SU-DHL-6 (cell line): ENCODE measurements at regions not wholly inside any gene's neighbourhood (a gene's known extent, or its start where the extent isn't known, plus 50 kb on each side); places are given as distances from the start of the nearest gene placed in this dataset.
"Not testable (repeated sequence)": the region's sequence is repeated elsewhere in the genome, so short reads cannot be mapped to it uniquely, and the experiment has no call there.

ENCODE experiments used
- H2AFZ ChIP-seq: fragments of 200-600 bp; sonication (generic); 2 replicates; pipeline ENCODE4 v1.6.1; 2014; ENCODE audit warnings: low read depth, mild to moderate bottlenecking, moderate library complexity, mixed read lengths, antibody characterized with exemption, low read length; ENCODE audit not compliant: severe bottlenecking
- H3F3A ChIP-seq: fragments of 200-600 bp; shearing (Covaris generic); 2 replicates; pipeline ENCODE4 v1.6.0; 2016; ENCODE audit warnings: antibody characterized with exemption, mild to moderate bottlenecking; ENCODE audit not compliant: insufficient read depth
- H3K27ac ChIP-seq: fragments of 200-600 bp; sonication (generic); 2 replicates; pipeline ENCODE4 v1.5.1; 2016; ENCODE audit warnings: low read depth, mild to moderate bottlenecking, low read length, moderate library complexity, mixed read lengths
- H3K27me3 ChIP-seq: fragments of 200-600 bp; sonication (generic), shearing (Covaris generic); 2 replicates; pipeline ENCODE4 v1.6.0; 2014; ENCODE audit warnings: mild to moderate bottlenecking, low read length
- H3K36me3 ChIP-seq: fragments of 200-600 bp; sonication (generic); 2 replicates; pipeline ENCODE4 v1.6.1; 2014; ENCODE audit warnings: mild to moderate bottlenecking, low read length, mixed read lengths
- H3K4me2 ChIP-seq: fragments of 300-600, 200-600 bp; shearing (Covaris generic), sonication (generic); 2 replicates; pipeline ENCODE4 v1.6.0; 2014; ENCODE audit warnings: low read length, low read depth, mild to moderate bottlenecking; ENCODE audit not compliant: poor library complexity, severe bottlenecking
- H3K4me3 ChIP-seq: fragments of 200-600 bp; sonication (generic); 2 replicates; pipeline ENCODE4 v1.5.1; 2014; ENCODE audit warnings: antibody characterized with exemption, low read length, mild to moderate bottlenecking, mixed read lengths; ENCODE audit not compliant: insufficient read depth, poor library complexity, severe bottlenecking
- H3K79me2 ChIP-seq: fragments of 200-600 bp; sonication (generic); 2 replicates; pipeline ENCODE4 v1.6.1; 2014; ENCODE audit warnings: mild to moderate bottlenecking, low read length, moderate library complexity; ENCODE audit not compliant: insufficient read depth
- H3K9ac ChIP-seq: fragments of 200-600 bp; sonication (generic); 2 replicates; pipeline ENCODE4 v1.7.0; 2014; ENCODE audit warnings: mild to moderate bottlenecking, low read length
- H3K9me2 ChIP-seq: fragments of 200-600 bp; sonication (generic); replicated peaks from 2 replicates; pipeline ENCODE4 v1.6.1; 2014; ENCODE audit warnings: low read length; ENCODE audit not compliant: insufficient read depth
- H3K9me3 ChIP-seq: fragments of 200-600 bp; sonication (generic); 2 replicates; pipeline ENCODE4 v1.6.1; 2014; ENCODE audit warnings: low read length, mixed read lengths; ENCODE audit not compliant: insufficient read depth
- H4K20me1 ChIP-seq: fragments of 200-600 bp; sonication (generic); 2 replicates; pipeline ENCODE4 v1.6.1; 2014; ENCODE audit warnings: low read depth, mild to moderate bottlenecking, antibody characterized with exemption, low read length, moderate library complexity, mixed read lengths
- EZH2phosphoT487 ChIP-seq: fragments of 200-600 bp; sonication (generic), shearing (Covaris generic); conservative IDR thresholded peaks from 2 replicates; pipeline ENCODE4 v1.6.1; 2018; ENCODE audit warnings: mild to moderate bottlenecking, antibody characterized with exemption, low read length, moderate library complexity, mixed read lengths
- TF ChIP-seq, protein P1 (sequence below): fragments of 200-600 bp; sonication (generic); IDR thresholded peaks from one replicate; pipeline ENCODE4 v1.5.1; 2017; ENCODE audit warnings: antibody characterized with exemption, mild to moderate bottlenecking, low read length, moderate library complexity; ENCODE audit not compliant: insufficient read depth, poor library complexity, severe bottlenecking

DNA sequence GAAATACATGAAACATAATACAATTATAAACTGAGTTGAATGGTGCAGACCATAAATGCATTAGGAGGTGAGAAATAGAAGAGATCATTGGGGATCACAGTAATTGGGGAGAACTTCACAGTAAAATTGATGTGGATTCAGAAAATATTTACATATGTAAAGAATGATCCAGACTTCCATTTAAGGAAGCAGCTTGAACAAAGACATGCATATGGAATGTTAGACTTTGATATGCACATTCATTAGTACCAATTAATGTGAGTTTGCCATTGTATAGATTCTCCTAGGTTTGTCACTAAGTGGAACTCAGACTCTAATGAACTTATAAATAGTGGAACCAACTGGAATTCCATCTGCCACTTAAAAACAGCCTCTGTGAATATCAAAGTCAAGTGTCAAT, 235.6 kb downstream of the PARM1 start:
- no peak overlapping the region for H2AFZ ChIP-seq
- no peaks in the 10 kb centered on the region for H3K9me2 ChIP-seq
- no peak overlapping the region for H3K4me2 ChIP-seq
- H3K27me3 ChIP-seq = no peaks in the 10 kb centered on the region
- H3K36me3 ChIP-seq = no peaks in the 10 kb centered on the region
- H3K9me3 ChIP-seq = no peaks in the 10 kb centered on the region
- H4K20me1 ChIP-seq = no peaks in the 10 kb centered on the region
- no peaks in the 10 kb centered on the region for H3F3A ChIP-seq
- no peak overlapping the region for H3K9ac ChIP-seq
- no peak overlapping the region for H3K27ac ChIP-seq
- no peaks in the 10 kb centered on the region for H3K79me2 ChIP-seq
- no peak for TF ChIP-seq EZH2phosphoT487
- TF ChIP-seq, protein P1, sequence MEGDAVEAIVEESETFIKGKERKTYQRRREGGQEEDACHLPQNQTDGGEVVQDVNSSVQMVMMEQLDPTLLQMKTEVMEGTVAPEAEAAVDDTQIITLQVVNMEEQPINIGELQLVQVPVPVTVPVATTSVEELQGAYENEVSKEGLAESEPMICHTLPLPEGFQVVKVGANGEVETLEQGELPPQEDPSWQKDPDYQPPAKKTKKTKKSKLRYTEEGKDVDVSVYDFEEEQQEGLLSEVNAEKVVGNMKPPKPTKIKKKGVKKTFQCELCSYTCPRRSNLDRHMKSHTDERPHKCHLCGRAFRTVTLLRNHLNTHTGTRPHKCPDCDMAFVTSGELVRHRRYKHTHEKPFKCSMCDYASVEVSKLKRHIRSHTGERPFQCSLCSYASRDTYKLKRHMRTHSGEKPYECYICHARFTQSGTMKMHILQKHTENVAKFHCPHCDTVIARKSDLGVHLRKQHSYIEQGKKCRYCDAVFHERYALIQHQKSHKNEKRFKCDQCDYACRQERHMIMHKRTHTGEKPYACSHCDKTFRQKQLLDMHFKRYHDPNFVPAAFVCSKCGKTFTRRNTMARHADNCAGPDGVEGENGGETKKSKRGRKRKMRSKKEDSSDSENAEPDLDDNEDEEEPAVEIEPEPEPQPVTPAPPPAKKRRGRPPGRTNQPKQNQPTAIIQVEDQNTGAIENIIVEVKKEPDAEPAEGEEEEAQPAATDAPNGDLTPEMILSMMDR = no peak
- no peak overlapping the region for H3K4me3 ChIP-seq

DNA sequence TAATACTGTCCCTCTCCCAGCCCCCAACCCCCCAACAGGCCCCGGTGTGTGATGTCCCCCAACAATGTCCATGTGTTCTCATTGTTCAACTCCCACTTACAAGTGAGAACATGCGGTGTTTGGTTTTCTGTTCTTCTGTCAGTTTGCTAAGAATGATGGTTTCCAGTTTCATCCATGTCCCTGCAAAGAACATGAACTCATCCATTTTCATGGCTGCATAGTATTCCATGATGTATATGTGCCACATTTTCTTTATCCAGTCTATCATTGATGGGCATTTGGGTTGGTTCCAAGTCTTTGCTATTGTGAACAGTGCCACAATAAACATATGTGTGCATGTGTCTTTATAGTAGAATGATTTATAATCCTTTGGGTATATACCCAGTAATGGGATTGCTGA, 232.2 kb downstream of the PARM1 start:
- H3K79me2 ChIP-seq = not testable (repeated sequence)

DNA sequence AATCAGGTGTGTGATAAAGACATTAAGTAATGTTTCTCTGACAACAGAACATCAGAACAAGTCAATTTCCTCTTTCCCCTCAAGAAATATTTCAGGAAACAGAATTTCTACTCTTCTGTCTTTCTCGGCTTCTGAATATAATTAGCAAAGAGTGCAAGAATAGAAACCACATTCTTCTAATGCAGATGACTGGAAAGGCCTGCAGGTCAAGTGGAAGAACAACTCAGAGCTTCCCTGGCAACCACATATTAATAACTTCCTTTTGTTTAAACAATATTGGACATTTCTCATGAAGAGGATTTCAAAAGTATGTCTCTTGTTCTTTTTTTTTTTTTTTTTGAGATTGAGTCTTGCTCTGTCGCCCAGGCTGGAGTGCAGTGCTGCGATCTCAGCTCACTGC, 225.5 kb downstream of the PARM1 start:
- Histone ChIP-seq H3K9me2 (no peaks in the 10 kb centered on the region), H3K79me2 (no peaks in the 10 kb centered on the region), H3K27ac (no peak overlapping the region), H3K9me3 (no peaks in the 10 kb centered on the region), H3K4me3 (no peak overlapping the region), H3F3A (no peaks in the 10 kb centered on the region), H3K27me3 (no peaks in the 10 kb centered on the region), H2AFZ (no peak overlapping the region), H3K9ac (no peak overlapping the region), H4K20me1 (no peaks in the 10 kb centered on the region), H3K4me2 (no peak overlapping the region), H3K36me3 (no peaks in the 10 kb centered on the region)
- TF ChIP-seq, protein P1 = no peak
- no peak for TF ChIP-seq EZH2phosphoT487

More for the DNA sequence above, 232.2 kb downstream of the PARM1 start:
- H3K36me3 ChIP-seq, H3K4me3 ChIP-seq, H3K27me3 ChIP-seq, H2AFZ ChIP-seq, H3K27ac ChIP-seq, H3F3A ChIP-seq, H3K9me3 ChIP-seq, H3K9me2 ChIP-seq, H3K4me2 ChIP-seq, H4K20me1 ChIP-seq, H3K9ac ChIP-seq: not testable (repeated sequence)

DNA sequence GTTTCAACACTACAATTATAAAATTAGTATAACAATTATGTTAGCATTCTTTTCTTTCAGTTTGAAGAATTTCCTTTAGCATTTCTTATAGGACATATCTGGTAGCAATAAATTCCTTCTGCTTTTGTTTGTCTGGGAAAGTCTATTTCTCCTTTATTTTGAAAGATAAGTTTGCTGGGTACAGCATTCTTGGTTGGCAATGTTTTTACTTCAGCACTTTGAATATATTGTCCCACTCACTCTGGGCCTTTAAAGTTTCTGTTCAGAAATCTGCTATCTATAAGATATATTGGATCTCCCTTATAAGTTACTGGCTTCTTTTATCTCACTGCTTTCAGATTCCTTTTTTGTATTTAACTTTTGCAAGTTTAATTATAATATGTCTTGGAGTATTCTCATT, 222.1 kb downstream of the PARM1 start:
- no peaks in the 10 kb centered on the region for H3K36me3 ChIP-seq
- no peaks in the 10 kb centered on the region for H4K20me1 ChIP-seq
- no peak overlapping the region for H3K9ac ChIP-seq
- H3K4me3 ChIP-seq = no peak overlapping the region
- H3K27ac ChIP-seq = no peak overlapping the region
- H2AFZ ChIP-seq = no peak overlapping the region
- no peaks in the 10 kb centered on the region for H3K79me2 ChIP-seq
- H3K9me3 ChIP-seq = no peaks in the 10 kb centered on the region
- H3K4me2 ChIP-seq = no peak overlapping the region
- H3F3A ChIP-seq = no peaks in the 10 kb centered on the region
- no peaks in the 10 kb centered on the region for H3K9me2 ChIP-seq
- no peak for TF ChIP-seq EZH2phosphoT487
- TF ChIP-seq, protein P1 = no peak
- no peaks in the 10 kb centered on the region for H3K27me3 ChIP-seq
